IMR-90 (cell line): ENCODE measurements at regions not wholly inside any gene's neighbourhood (a gene's known extent, or its start where the extent isn't known, plus 50 kb on each side); places are given as distances from the start of the nearest gene placed in this dataset.

ENCODE experiments used
- ATAC-seq: fragments of 200-7000 bp; cut with Tn5 transposase; 2 replicates; pipeline ENCODE4 v1.9.1; 2020; ENCODE audit warnings: low read depth, mild to moderate bottlenecking, moderate library complexity
- BruUV-seq: library from RNA; stranded (reverse); fragments of 400-500 nt; replicated peaks from 2 replicates; lab custom pipeline; 2021; lab: Mats Ljungman, UMichigan
- CTCF ChIA-PET: fragments of 300-600 bp; formaldehyde crosslinking; extraction: SDS; loops from one replicate; lab custom pipeline; 2021; ENCODE audit warnings: antibody characterized with exemption; lab: Yijun Ruan, JAX
- POLR2A ChIA-PET: fragments of 300-600 bp; sonication (Branson Sonifier 250); formaldehyde crosslinking; loops from one replicate; lab custom pipeline; 2022; ENCODE audit warnings: antibody characterized with exemption; ENCODE audit not compliant: unreplicated experiment; lab: Charles Lee
- DNase-seq: peaks from one replicate; pipeline ENCODE4 v3.0.0; 2013
- H2AFZ ChIP-seq: replicated peaks from 2 replicates; pipeline ENCODE3; 2013; ENCODE audit warnings: low read length, mild to moderate bottlenecking; ENCODE audit not compliant: poor library complexity
- H2AK5ac ChIP-seq: 2 replicates; pipeline ENCODE4 v1.6.1; 2013; ENCODE audit warnings: low read depth, low read length, inconsistent platforms
- H2AK9ac ChIP-seq: replicated peaks from 2 replicates; pipeline ENCODE3; 2013; ENCODE audit warnings: mild to moderate bottlenecking, low read depth, low read length, moderate library complexity; ENCODE audit not compliant: poor library complexity
- H2BK120ac ChIP-seq: 2 replicates; pipeline ENCODE4 v1.6.1; 2013; ENCODE audit warnings: low read depth, low read length, inconsistent platforms
- H2BK15ac ChIP-seq: 3 replicates; pipeline ENCODE4 v1.6.1; 2013; ENCODE audit warnings: low read depth, low read length, inconsistent platforms
- H2BK20ac ChIP-seq: 2 replicates; pipeline ENCODE4 v1.6.1; 2013; ENCODE audit warnings: low read depth, mild to moderate bottlenecking, inconsistent platforms, low read length, moderate library complexity
- H2BK5ac ChIP-seq: 2 replicates; pipeline ENCODE4 v1.6.1; 2013; ENCODE audit warnings: mild to moderate bottlenecking, low read depth, low read length, inconsistent platforms; ENCODE audit not compliant: poor library complexity, severe bottlenecking
- H3K14ac ChIP-seq: replicated peaks from 2 replicates; pipeline ENCODE4 v1.6.1; 2013; ENCODE audit warnings: low read depth, low read length, inconsistent platforms
- H3K18ac ChIP-seq: 2 replicates; pipeline ENCODE4 v1.6.1; 2013; ENCODE audit warnings: low read depth, low read length, control low read depth
- H3K23ac ChIP-seq: 2 replicates; pipeline ENCODE4 v1.6.1; 2013; ENCODE audit warnings: low read depth, low read length, inconsistent platforms
- H3K27ac ChIP-seq: 2 replicates; pipeline ENCODE4 v1.5.1; 2013; ENCODE audit warnings: mild to moderate bottlenecking, control low read depth, low read length; ENCODE audit not compliant: insufficient read depth
- H3K27me3 ChIP-seq: 2 replicates; pipeline ENCODE4 v1.6.1; 2013; ENCODE audit warnings: low read length; ENCODE audit not compliant: control insufficient read depth, insufficient read depth
- H3K36me3 ChIP-seq: 2 replicates; pipeline ENCODE4 v1.6.1; 2013; ENCODE audit warnings: low read length, mixed read lengths; ENCODE audit not compliant: control insufficient read depth, insufficient read depth
- H3K4ac ChIP-seq: 2 replicates; pipeline ENCODE4 v1.6.1; 2013; ENCODE audit warnings: low read depth, low read length, inconsistent platforms
- H3K4me1 ChIP-seq: 2 replicates; pipeline ENCODE4 v1.6.1; 2013; ENCODE audit warnings: low read length, mixed read lengths; ENCODE audit not compliant: control insufficient read depth, insufficient read depth
- H3K4me2 ChIP-seq: 2 replicates; pipeline ENCODE4 v1.6.1; 2013; ENCODE audit warnings: low read depth, mild to moderate bottlenecking, control low read depth, low read length, moderate library complexity
- H3K4me3 ChIP-seq: 2 replicates; pipeline ENCODE4 v1.5.1; 2013; ENCODE audit warnings: low read depth, mild to moderate bottlenecking, control low read depth, low read length, moderate library complexity; ENCODE audit not compliant: insufficient read depth
- H3K56ac ChIP-seq: 2 replicates; pipeline ENCODE4 v1.6.1; 2013; ENCODE audit warnings: low read length, inconsistent platforms; ENCODE audit not compliant: insufficient read depth; ENCODE audit errors: extremely low read depth
- H3K79me1 ChIP-seq, 2 experiments: 2 replicates each; pipeline ENCODE4 v1.6.1; 2013; ENCODE audit warnings: low read length in 2 of 2, inconsistent platforms in 1 of 2, low read depth in 1 of 2
- H3K9ac ChIP-seq: 2 replicates; pipeline ENCODE4 v1.6.1; 2013; ENCODE audit warnings: low read depth, low read length, control low read depth
- H3K9me1 ChIP-seq: 2 replicates; pipeline ENCODE4 v1.6.1; 2013; ENCODE audit warnings: low read length, inconsistent platforms; ENCODE audit not compliant: insufficient read depth
- H3K9me3 ChIP-seq: 2 replicates; pipeline ENCODE4 v1.6.1; 2013; ENCODE audit warnings: low read length; ENCODE audit not compliant: control insufficient read depth, insufficient read depth
- H4K20me1 ChIP-seq: 2 replicates; pipeline ENCODE4 v1.6.1; 2013; ENCODE audit warnings: low read length, inconsistent platforms; ENCODE audit not compliant: insufficient read depth
- H4K5ac ChIP-seq: 2 replicates; pipeline ENCODE4 v1.6.1; 2013; ENCODE audit warnings: mild to moderate bottlenecking, low read depth, low read length, control low read depth
- H4K8ac ChIP-seq, 2 experiments: 2 replicates each; pipeline ENCODE4 v1.6.1; 2013; ENCODE audit warnings: low read depth in 2 of 2, low read length in 2 of 2, control low read depth in 1 of 2, inconsistent platforms in 1 of 2
- H4K91ac ChIP-seq: 2 replicates; pipeline ENCODE4 v1.6.1; 2013; ENCODE audit warnings: low read depth, low read length, inconsistent platforms; ENCODE audit not compliant: insufficient read depth
- BHLHE40 ChIP-seq: fragments of 150-350 bp; IDR thresholded peaks from 2 replicates; pipeline ENCODE4 v1.6.1; 2016; ENCODE audit warnings: mild to moderate bottlenecking, low read depth, low read length
- CEBPB ChIP-seq: IDR thresholded peaks from 2 replicates; pipeline ENCODE4 v1.6.1; 2012; ENCODE audit warnings: low read depth, low read length, improper control_type of control experiment
- CHD1 ChIP-seq: IDR thresholded peaks from 2 replicates; pipeline ENCODE4 v1.6.1; 2012; ENCODE audit warnings: low read depth, low read length, improper control_type of control experiment
- CTCF ChIP-seq: conservative IDR thresholded peaks from 2 replicates; pipeline ENCODE4 v1.5.1; 2012; ENCODE audit warnings: mild to moderate bottlenecking, low read depth, low read length, improper control_type of control experiment
- ELK1 ChIP-seq: fragments of 150-350 bp; IDR thresholded peaks from 2 replicates; pipeline ENCODE4 v1.6.1; 2016; ENCODE audit warnings: low read depth, mild to moderate bottlenecking, low read length, moderate library complexity, borderline replicate concordance
- FOS ChIP-seq: fragments of 150-350 bp; IDR thresholded peaks from 2 replicates; pipeline ENCODE4 v1.6.1; 2016; ENCODE audit warnings: low read depth, low read length
- MAFK ChIP-seq: IDR thresholded peaks from 2 replicates; pipeline ENCODE4 v1.6.1; 2012; ENCODE audit warnings: low read depth, low read length, improper control_type of control experiment
- MAZ ChIP-seq: IDR thresholded peaks from 2 replicates; pipeline ENCODE4 v1.6.1; 2012; ENCODE audit warnings: low read depth, mild to moderate bottlenecking, low read length, improper control_type of control experiment, moderate library complexity, borderline replicate concordance
- MXI1 ChIP-seq: IDR thresholded peaks from 2 replicates; pipeline ENCODE4 v1.6.1; 2012; ENCODE audit warnings: low read depth, mild to moderate bottlenecking, low read length, moderate library complexity, borderline replicate concordance
- NFE2L2 ChIP-seq: fragments of 150-350 bp; IDR thresholded peaks from 2 replicates; pipeline ENCODE4 v1.6.1; 2016; ENCODE audit warnings: low read depth, mild to moderate bottlenecking, low read length
- POLR2A ChIP-seq: IDR thresholded peaks from 2 replicates; pipeline ENCODE4 v1.6.1; 2012; ENCODE audit warnings: mild to moderate bottlenecking, low read depth, low read length
- RAD21 ChIP-seq: IDR thresholded peaks from 2 replicates; pipeline ENCODE4 v1.6.1; 2012; ENCODE audit warnings: low read length, improper control_type of control experiment
- RCOR1 ChIP-seq: IDR thresholded peaks from 2 replicates; pipeline ENCODE4 v1.6.1; 2012; ENCODE audit warnings: mild to moderate bottlenecking, low read length, improper control_type of control experiment; ENCODE audit not compliant: insufficient replicate concordance
- RFX5 ChIP-seq: IDR thresholded peaks from 2 replicates; pipeline ENCODE4 v1.8.0; 2012; ENCODE audit warnings: low read depth, mild to moderate bottlenecking, low read length, moderate library complexity
- SMC3 ChIP-seq: fragments of 150-350 bp; IDR thresholded peaks from 2 replicates; pipeline ENCODE4 v1.6.1; 2016; ENCODE audit warnings: low read depth, mild to moderate bottlenecking, antibody characterized with exemption, low read length, moderate library complexity
- USF2 ChIP-seq: fragments of 150-350 bp; IDR thresholded peaks from 2 replicates; pipeline ENCODE4 v1.6.1; 2017; ENCODE audit warnings: mild to moderate bottlenecking, antibody characterized with exemption, low read length, low read depth
- WGBS, 2 experiments: methylation state at CpG; one replicate each; pipeline versions ENCODE4 v1.1.5 to v1.1.7; 2013; ENCODE audit warnings: missing lambda C conversion rate in 2 of 2; ENCODE audit not compliant: insufficient read length in 1 of 2; ENCODE audit errors: extremely low coverage in 2 of 2; 5-methylcytosine and 5-hydroxymethylcytosine counted together
- dilution Hi-C: fragments of 300-500 bp; cut with HindIII; formaldehyde crosslinking; loops from one replicate; pipeline ENCODE4 v1.14.3; 2018; ENCODE audit warnings: low sequenced_read_pairs; ENCODE audit not compliant: unreplicated experiment
- in situ Hi-C: fragments of 300-500 bp; cut with MboI; formaldehyde crosslinking; loops from 3 replicates; pipeline ENCODE4 v1.14.3; 2019; ENCODE audit warnings: low sequenced_read_pairs, inconsistent platforms, mixed read lengths
- intact Hi-C: fragments of 100-400 bp; cut with micrococcal nuclease; formaldehyde crosslinking; loops from 2 replicates; pipeline ENCODE4 v1.10.0; 2022

- Histone ChIP-seq H2AK5ac (no peak overlapping the region), H3K18ac (no peak overlapping the region), H3K14ac (no peak overlapping the region), H3K23ac (no peak overlapping the region), H3K9me3 (0 out of 2 replicates have a peak, but pooled peaks cover 1% of the 10 kb centered on the region), H2BK20ac (no peak overlapping the region), H4K5ac (no peak overlapping the region), H4K20me1 (no peaks in the 10 kb centered on the region), H3K4me1 (peaks cover 3% of the 10 kb centered on the region; the same call in 1 of the 2 replicates), H3K4me2 (no peak overlapping the region), H3K56ac (no peak overlapping the region), H2BK5ac (no peak overlapping the region), H3K4me3 (no peak overlapping the region), H3K27me3 (no peaks in the 10 kb centered on the region), H2BK120ac (no peak overlapping the region), H4K91ac (no peak overlapping the region), H3K27ac (no peak overlapping the region), H3K4ac (no peak overlapping the region), H3K9me1 (no peaks in the 10 kb centered on the region), H3K36me3 (no peaks in the 10 kb centered on the region), H2BK15ac (no peak overlapping the region), H2AK9ac (no peak overlapping the region), H3K9ac (no peak overlapping the region), H3K79me1 (no peaks in the 10 kb centered on the region), H2AFZ (no peak overlapping the region), H4K8ac (no peak overlapping the region)
- TF ChIP-seq RAD21 (no peak), RFX5 (no peak), MAFK (no peak), SMC3 (no peak), USF2 (no peak), BHLHE40 (no peak), CEBPB (no peak), ELK1 (no peak), MAZ (no peak), POLR2A (no peak), FOS (no peak), MXI1 (no peak), CHD1 (no peak), RCOR1 (no peak), NFE2L2 (no peak), CTCF (no peak)
- no peak for ATAC-seq
- ChIA-PET POLR2A (interaction anchor here (1.0 kb wide), 1 partner anchor 270 kb away, joined by 3 read pairs; no protein-coding TSS in a partner anchor), CTCF (no interaction called here)
- peak; percentile 11 for DNase-seq
- WGBS, 2 experiments: no CpG with 5 or more reads among the region's 1 CpG
- dilution Hi-C loops (no loop called here), intact Hi-C loops (loop anchor here (10.0 kb wide), 1 partner anchor 358 kb away; no protein-coding TSS in a partner anchor), in situ Hi-C loops (no loop called here)
- no TSS peak for BruUV-seq
Observed at GRCh38 chr6:55632953-55633352, 54.0 kb upstream of the HMGCLL1 start.
